Stomach (tissue), 8 donors: ENCODE measurements at regions not wholly inside any gene's neighbourhood (a gene's known extent, or its start where the extent isn't known, plus 50 kb on each side); places are given as distances from the start of the nearest gene placed in this dataset.

ENCODE experiments used
- DNase-seq, 2 donors: peaks; one replicate each; pipeline versions ENCODE4 v3.0.0 to v3.0.0-alpha.2; 2013 to 2019
- H3K27ac ChIP-seq, 5 donors: fragments of 200-600 bp in 4 of 5; sonication (generic) in 4 of 5; one replicate each; pipeline ENCODE4 v1.5.1; 2013 to 2019; ENCODE audit warnings: mild to moderate bottlenecking in 1 of 5, moderate library complexity in 1 of 5
- H3K27me3 ChIP-seq, 3 donors: fragments of 200-600 bp; sonication (generic); one replicate each; pipeline ENCODE4 v1.5.1; 2017 to 2019; ENCODE audit warnings: mixed run types in 1 of 3
- H3K36me3 ChIP-seq, 4 donors: fragments of 200-600 bp; sonication (generic); 1 replicate in 3 of 4; 2 replicates in 1 of 4; pipeline ENCODE4 v1.5.1; 2016 to 2019
- H3K4me1 ChIP-seq, 4 donors: fragments of 200-600 bp; sonication (generic); one replicate each; pipeline ENCODE4 v1.5.1; 2016 to 2019
- H3K4me3 ChIP-seq, 4 donors: fragments of 200-600 bp; sonication (generic) in 3 of 4; one replicate each; pipeline ENCODE4 v1.5.1; 2016 to 2019; ENCODE audit warnings: mild to moderate bottlenecking in 1 of 4
- H3K9me3 ChIP-seq, 4 donors: fragments of 200-600 bp; sonication (generic); one replicate each; pipeline ENCODE4 v1.5.1; 2016 to 2019
- CTCF ChIP-seq, 7 experiments: fragments of 450-650 bp in 4 of 7; fragments of 200-600 bp in 3 of 7; sonication (generic) in 3 of 7; IDR thresholded peaks; one replicate each; pipeline ENCODE4 v1.5.1; 2016 to 2019; ENCODE audit warnings: antibody characterized with exemption in 7 of 7, control low read depth in 2 of 7, mild to moderate bottlenecking in 1 of 7
- EP300 ChIP-seq: sonication (generic); formaldehyde crosslinking; IDR thresholded peaks from one replicate; pipeline ENCODE4 v1.6.1; 2017; ENCODE audit warnings: antibody characterized with exemption
- POLR2A ChIP-seq, 4 donors: fragments of 450-650 bp; IDR thresholded peaks; one replicate each; pipeline ENCODE4 v1.6.1; 2016; ENCODE audit warnings: antibody characterized with exemption in 4 of 4, control low read depth in 2 of 4, mild to moderate bottlenecking in 1 of 4, moderate library complexity in 1 of 4
- POLR2AphosphoS5 ChIP-seq, 3 donors: sonication (generic); formaldehyde crosslinking; IDR thresholded peaks; one replicate each; pipeline ENCODE4 v1.6.1; 2016; ENCODE audit warnings: antibody characterized with exemption in 3 of 3
- WGBS, 5 donors: extraction: QIAGEN DNeasy Blood & Tissue Kit in 3 of 5; methylation state at CpG; one replicate each; pipeline versions ENCODE4 v1.1.5 to v1.1.7; 2013 to 2018; 5-methylcytosine and 5-hydroxymethylcytosine counted together
- intact Hi-C: fragments of 100-400 bp; cut with DNase I; formaldehyde crosslinking; loops from one replicate; pipeline ENCODE4 v1.15.1; 2023; ENCODE audit warnings: low total_unique reads
- donor health status: healthy with polysubstance abuse.
- donor health status: Bipolar disorder and iron deficiency.
- donor health status: healthy.

DNA sequence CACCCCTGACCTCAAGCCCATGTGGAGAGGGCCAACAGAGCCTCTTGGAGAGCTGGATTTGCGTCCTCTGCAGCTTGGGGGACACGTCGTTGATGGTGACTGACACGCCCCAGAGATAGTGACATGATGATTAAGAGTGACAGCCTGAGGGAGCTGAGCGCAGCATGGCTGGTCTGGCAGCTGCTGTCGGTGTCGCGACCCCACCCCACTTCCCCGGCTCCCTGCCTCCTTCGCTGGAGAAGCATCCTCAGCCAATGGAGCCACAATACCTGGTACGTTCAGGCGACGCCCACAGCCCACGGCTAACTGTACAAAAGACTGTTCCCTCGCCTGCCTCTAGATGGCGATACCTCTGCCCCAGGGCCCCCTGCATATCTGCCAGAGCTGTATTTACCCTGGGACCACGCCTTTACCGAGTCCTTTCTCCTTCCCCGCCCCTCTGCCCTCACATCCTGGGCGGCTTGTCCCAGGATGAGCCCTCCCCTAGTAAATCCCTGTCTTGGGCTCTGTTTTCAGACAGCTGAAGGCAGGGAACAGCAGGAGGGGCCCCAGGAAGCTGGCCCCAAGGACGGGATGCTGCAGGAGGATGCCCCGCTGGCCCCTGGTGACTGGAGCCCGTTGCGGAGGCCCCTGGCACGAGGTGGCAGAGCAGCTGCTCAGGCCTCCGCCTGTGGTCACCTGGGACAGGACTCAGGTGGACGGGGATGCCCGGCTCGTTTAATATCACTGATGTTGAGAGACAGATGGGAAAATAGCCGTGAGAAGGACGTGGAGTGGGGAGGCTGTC lies 90.6 kb downstream of the RPS6KA4 start:
- Histone ChIP-seq H3K27ac (peak overlapping the region in 2 of 5 donors; percentile 42 to 46), H3K4me1 (peaks cover 20 to 28% (median 26%) of the 10 kb centered on the region in 4 donors), H3K27me3 (peaks cover 0 to 9% (median 0%) of the 10 kb centered on the region in 3 donors), H3K4me3 (peak overlapping the region; percentile 23 to 51 (median 38)), H3K9me3 (no peaks in the 10 kb centered on the region), H3K36me3 (no peaks in the 10 kb centered on the region)
- TF ChIP-seq POLR2AphosphoS5 (IDR thresholded peaks at IDR 0.05) (no peak), CTCF (IDR thresholded peaks at IDR 0.05) (peak in 5 of 7 experiments; percentile 47 to 76 (median 58))
- intact Hi-C loops = no loop called here
- 19 to 26% (median 21%) methylated on average over 27 to 31 of the region's 31 CpGs for WGBS, 5 donors
- DNase-seq = peak; percentile 70 to 90

- no peaks in the 10 kb centered on the region for H3K9me3 ChIP-seq
- H3K36me3 ChIP-seq = no peaks in the 10 kb centered on the region
- peaks cover 20 to 28% (median 26%) of the 10 kb centered on the region in 4 donors for H3K4me1 ChIP-seq
- H3K27ac ChIP-seq = no peak overlapping the region
- no peak for DNase-seq
- peaks cover 0 to 9% (median 0%) of the 10 kb centered on the region in 3 donors for H3K27me3 ChIP-seq
- no peak overlapping the region for H3K4me3 ChIP-seq
- intact Hi-C loops = no loop called here
- TF ChIP-seq POLR2A (IDR thresholded peaks at IDR 0.05) (no peak), POLR2AphosphoS5 (IDR thresholded peaks at IDR 0.05) (no peak), EP300 (no peak), CTCF (IDR thresholded peaks at IDR 0.05) (no peak)
- 76 to 88% (median 79%) methylated on average over 2 of the region's 2 CpGs for WGBS, 5 donors
Observed at GRCh38 chr11:64450168-64450560, 91.2 kb downstream of the RPS6KA4 start.

DNA sequence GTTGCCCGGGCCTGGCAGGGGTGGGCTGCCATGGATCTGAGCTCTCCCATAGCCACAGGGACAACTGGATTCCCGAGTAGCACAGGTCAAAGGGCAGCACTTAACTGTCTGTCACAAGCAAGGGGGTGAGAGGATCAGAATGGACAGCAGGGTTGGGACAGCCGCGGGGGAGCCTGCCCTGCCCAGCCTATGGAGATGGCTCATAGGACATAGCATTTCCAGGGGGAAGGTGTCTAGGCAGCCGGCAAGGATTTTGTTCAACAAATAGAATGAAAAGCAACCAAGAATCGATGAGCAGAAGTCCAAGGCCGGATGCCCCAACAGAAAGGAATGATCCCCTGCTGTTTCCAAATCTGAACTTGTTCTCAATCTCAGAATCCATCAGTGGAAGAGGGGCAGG lies 92.9 kb downstream of the RPS6KA4 start:
- peaks cover 20 to 28% (median 26%) of the 10 kb centered on the region in 4 donors for H3K4me1 ChIP-seq

GRCh38 chr11:64453466-64453865 lies 94.5 kb downstream of the RPS6KA4 start:
- no peak for DNase-seq
- intact Hi-C loops = no loop called here
- Histone ChIP-seq H3K27me3 (peaks cover 0 to 1% (median 0%) of the 10 kb centered on the region in 3 donors), H3K4me3 (no peak overlapping the region), H3K9me3 (no peaks in the 10 kb centered on the region), H3K4me1 (peaks cover 11 to 16% (median 15%) of the 10 kb centered on the region in 4 donors), H3K36me3 (no peaks in the 10 kb centered on the region), H3K27ac (no peak overlapping the region)
- TF ChIP-seq POLR2A (IDR thresholded peaks at IDR 0.05) (no peak), POLR2AphosphoS5 (IDR thresholded peaks at IDR 0.05) (no peak), CTCF (IDR thresholded peaks at IDR 0.05) (no peak), EP300 (no peak)
- WGBS, 5 donors = 43 to 79% (median 50%) methylated on average over 1 of the region's 1 CpG

More for the DNA sequence above, 92.9 kb downstream of the RPS6KA4 start:
- WGBS, 5 donors = 67 to 86% (median 68%) methylated on average over 5 to 7 of the region's 7 CpGs
- no peaks in the 10 kb centered on the region for H3K9me3 ChIP-seq
- no peak for TF ChIP-seq POLR2AphosphoS5 (IDR thresholded peaks at IDR 0.05)
- TF ChIP-seq POLR2A (IDR thresholded peaks at IDR 0.05) = no peak
- no peak for TF ChIP-seq EP300
- TF ChIP-seq CTCF (IDR thresholded peaks at IDR 0.05) = no peak
- peaks cover 0 to 9% (median 0%) of the 10 kb centered on the region in 3 donors for H3K27me3 ChIP-seq
- no peaks in the 10 kb centered on the region for H3K36me3 ChIP-seq
- H3K27ac ChIP-seq = no peak overlapping the region
- H3K4me3 ChIP-seq = no peak overlapping the region
- no peak for DNase-seq
- intact Hi-C loops = no loop called here
